WERI-Rb-1 (cell line): ENCODE measurements at regions not wholly inside any gene's neighbourhood (a gene's known extent, or its start where the extent isn't known, plus 50 kb on each side); places are given as distances from the start of the nearest gene placed in this dataset.
"Not testable (repeated sequence)": the region's sequence is repeated elsewhere in the genome, so short reads cannot be mapped to it uniquely, and the experiment has no call there.

Experiments
- DNase-seq: peaks from one replicate; pipeline ENCODE4 v3.0.0-alpha.2; 2020
- H3K27ac ChIP-seq: fragments of 250-450 bp; sonication (Bioruptor Pico); 2 replicates; pipeline ENCODE4 v1.5.1; 2020; ENCODE audit warnings: mild to moderate bottlenecking, moderate library complexity
- H3K27me3 ChIP-seq: fragments of 250-450 bp; sonication (Bioruptor Pico); 2 replicates; pipeline ENCODE4 v1.5.1; 2021; ENCODE audit warnings: mild to moderate bottlenecking, low read depth, moderate library complexity; ENCODE audit not compliant: insufficient read depth, severe bottlenecking
- H3K36me3 ChIP-seq: fragments of 250-450 bp; sonication (Bioruptor Pico); 2 replicates; pipeline ENCODE4 v1.5.1; 2020; ENCODE audit warnings: mild to moderate bottlenecking, moderate library complexity
- H3K4me3 ChIP-seq: 2 replicates; pipeline ENCODE4 v1.5.1; 2011; ENCODE audit warnings: low read depth, mild to moderate bottlenecking, control low read depth, low read length
- H3K9me3 ChIP-seq: fragments of 250-450 bp; sonication (Bioruptor Pico); 2 replicates; pipeline ENCODE4 v1.5.1; 2021; ENCODE audit warnings: mild to moderate bottlenecking, moderate library complexity; ENCODE audit not compliant: severe bottlenecking
- TF ChIP-seq, protein P1 (sequence below): IDR thresholded peaks from 2 replicates; pipeline ENCODE4 v1.5.1; 2011; ENCODE audit warnings: low read depth, mild to moderate bottlenecking, control low read depth, inconsistent platforms, low read length

DNA sequence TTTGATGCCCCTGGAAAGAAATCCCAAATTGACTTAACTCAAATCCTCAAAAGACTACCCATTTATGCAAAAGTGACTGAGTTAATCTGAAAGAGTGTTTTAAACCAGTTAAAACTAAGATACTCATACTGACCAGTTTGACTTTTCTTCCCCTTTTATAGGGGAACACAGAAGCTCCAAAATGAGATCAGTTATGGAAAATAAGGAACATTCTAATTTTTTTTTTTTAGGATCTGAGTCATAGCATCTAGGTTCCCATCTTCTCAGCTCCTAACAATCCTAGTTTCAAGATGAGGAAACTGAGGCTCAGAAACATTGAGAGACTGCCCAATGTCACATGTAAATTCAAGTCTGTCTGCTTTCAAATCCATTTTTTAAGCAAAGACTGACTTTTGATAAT lies 231.1 kb upstream of the RUNX1 start:
- Histone ChIP-seq H3K27me3 (peaks cover 82% of the 10 kb centered on the region), H3K36me3 (no peaks in the 10 kb centered on the region), H3K27ac (no peak overlapping the region), H3K9me3 (no peaks in the 10 kb centered on the region), H3K4me3 (no peak overlapping the region)
- no peak for DNase-seq
- TF ChIP-seq, protein P1, sequence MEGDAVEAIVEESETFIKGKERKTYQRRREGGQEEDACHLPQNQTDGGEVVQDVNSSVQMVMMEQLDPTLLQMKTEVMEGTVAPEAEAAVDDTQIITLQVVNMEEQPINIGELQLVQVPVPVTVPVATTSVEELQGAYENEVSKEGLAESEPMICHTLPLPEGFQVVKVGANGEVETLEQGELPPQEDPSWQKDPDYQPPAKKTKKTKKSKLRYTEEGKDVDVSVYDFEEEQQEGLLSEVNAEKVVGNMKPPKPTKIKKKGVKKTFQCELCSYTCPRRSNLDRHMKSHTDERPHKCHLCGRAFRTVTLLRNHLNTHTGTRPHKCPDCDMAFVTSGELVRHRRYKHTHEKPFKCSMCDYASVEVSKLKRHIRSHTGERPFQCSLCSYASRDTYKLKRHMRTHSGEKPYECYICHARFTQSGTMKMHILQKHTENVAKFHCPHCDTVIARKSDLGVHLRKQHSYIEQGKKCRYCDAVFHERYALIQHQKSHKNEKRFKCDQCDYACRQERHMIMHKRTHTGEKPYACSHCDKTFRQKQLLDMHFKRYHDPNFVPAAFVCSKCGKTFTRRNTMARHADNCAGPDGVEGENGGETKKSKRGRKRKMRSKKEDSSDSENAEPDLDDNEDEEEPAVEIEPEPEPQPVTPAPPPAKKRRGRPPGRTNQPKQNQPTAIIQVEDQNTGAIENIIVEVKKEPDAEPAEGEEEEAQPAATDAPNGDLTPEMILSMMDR = no peak

DNA sequence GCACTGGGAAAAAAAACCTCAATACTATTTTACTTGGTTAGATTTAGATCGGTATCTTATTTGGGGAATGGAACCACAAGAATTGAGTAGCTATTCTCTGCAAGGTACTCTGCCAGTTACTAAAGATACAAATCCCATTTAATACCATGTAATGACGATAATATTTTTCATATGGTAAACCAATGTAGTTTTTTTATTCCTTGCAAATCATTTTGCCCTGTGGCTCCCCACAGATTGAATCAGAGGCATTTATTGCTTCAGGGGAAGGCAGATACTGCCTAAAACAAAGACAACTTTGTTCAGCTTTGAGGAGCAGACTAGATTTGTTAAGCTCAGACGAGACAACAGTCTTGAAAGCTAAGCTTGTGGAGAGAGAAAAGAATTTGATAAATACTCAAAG lies 226.7 kb upstream of the RUNX1 start:
- Histone ChIP-seq H3K27me3 (peaks cover 65% of the 10 kb centered on the region), H3K9me3 (peaks cover 3% of the 10 kb centered on the region), H3K4me3 (no peak overlapping the region), H3K36me3 (no peaks in the 10 kb centered on the region), H3K27ac (no peak overlapping the region)
- DNase-seq = no peak
- TF ChIP-seq, protein P1 = no peak

DNA sequence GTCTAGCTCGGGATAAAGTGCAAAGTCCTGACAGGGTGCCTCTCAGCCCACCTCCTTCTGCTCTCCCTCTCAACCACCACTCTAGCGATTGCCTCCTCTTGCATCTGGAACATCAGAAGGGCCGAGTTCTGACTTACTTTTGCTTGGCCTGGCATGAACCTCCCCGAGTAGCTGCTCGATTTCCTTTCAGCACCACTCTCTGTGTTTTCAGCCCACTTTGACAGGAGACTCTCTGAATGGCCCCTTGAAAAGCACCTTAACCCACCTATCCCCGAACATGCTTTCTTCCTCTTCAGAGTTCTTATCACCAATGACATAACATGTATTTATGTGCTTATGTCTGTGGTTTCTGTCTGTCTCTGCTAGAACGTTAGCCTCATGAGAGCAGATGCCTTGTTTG lies 225.8 kb upstream of the RUNX1 start:
- H3K27ac ChIP-seq = no peak overlapping the region
- DNase-seq = no peak

DNA sequence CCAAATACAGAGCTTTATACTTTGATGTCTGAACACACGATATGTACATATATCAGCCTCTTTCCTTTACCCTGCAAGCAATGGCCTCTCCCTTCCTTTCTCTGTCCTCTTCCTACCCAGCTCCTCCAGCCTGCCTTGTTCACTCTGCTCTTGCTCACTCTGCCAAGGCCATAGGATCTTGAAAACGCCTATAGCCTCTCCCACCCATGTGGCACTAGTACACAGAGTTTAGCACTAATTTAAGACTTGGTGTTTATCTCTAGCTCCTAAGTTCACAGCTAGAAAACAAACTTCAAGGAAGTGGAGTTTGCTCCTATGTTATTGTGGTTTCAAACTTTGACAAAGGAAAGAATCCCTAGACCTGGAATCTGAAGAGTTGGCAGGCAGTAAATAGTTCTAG lies 225.0 kb upstream of the RUNX1 start:
- Histone ChIP-seq H3K27ac (no peak overlapping the region), H3K9me3 (peaks cover 6% of the 10 kb centered on the region), H3K36me3 (no peaks in the 10 kb centered on the region), H3K4me3 (no peak overlapping the region), H3K27me3 (peaks cover 50% of the 10 kb centered on the region)
- TF ChIP-seq, protein P1 = no peak
- DNase-seq = no peak

More for the DNA sequence above, 225.8 kb upstream of the RUNX1 start:
- Histone ChIP-seq H3K36me3 (no peaks in the 10 kb centered on the region), H3K27me3 (peaks cover 56% of the 10 kb centered on the region), H3K9me3 (peaks cover 6% of the 10 kb centered on the region), H3K4me3 (no peak overlapping the region)
- TF ChIP-seq, protein P1 = no peak

DNA sequence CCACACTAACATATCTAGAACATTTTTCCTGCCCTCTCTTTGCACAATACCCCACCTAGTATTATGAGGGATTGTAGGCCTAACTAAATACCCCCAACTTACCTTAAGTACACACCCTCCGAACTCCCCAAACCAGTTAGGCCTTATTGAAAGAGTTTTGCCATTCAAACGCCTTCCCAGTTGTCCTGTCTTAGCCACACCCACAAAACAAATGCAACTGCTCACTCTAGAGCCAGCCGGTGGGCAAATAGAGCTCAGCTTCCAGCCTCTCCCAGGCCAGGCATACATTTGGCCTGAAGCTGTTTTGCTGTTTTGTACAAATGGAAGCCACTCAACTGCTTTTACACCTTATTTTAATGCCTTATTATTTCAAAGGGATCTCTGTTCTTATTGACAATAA lies 224.2 kb upstream of the RUNX1 start:
- Histone ChIP-seq H3K36me3 (no peaks in the 10 kb centered on the region), H3K27me3 (peaks cover 47% of the 10 kb centered on the region), H3K4me3 (no peak overlapping the region), H3K9me3 (peaks cover 6% of the 10 kb centered on the region), H3K27ac (no peak overlapping the region)
- TF ChIP-seq, protein P1 = no peak
- no peak for DNase-seq

DNA sequence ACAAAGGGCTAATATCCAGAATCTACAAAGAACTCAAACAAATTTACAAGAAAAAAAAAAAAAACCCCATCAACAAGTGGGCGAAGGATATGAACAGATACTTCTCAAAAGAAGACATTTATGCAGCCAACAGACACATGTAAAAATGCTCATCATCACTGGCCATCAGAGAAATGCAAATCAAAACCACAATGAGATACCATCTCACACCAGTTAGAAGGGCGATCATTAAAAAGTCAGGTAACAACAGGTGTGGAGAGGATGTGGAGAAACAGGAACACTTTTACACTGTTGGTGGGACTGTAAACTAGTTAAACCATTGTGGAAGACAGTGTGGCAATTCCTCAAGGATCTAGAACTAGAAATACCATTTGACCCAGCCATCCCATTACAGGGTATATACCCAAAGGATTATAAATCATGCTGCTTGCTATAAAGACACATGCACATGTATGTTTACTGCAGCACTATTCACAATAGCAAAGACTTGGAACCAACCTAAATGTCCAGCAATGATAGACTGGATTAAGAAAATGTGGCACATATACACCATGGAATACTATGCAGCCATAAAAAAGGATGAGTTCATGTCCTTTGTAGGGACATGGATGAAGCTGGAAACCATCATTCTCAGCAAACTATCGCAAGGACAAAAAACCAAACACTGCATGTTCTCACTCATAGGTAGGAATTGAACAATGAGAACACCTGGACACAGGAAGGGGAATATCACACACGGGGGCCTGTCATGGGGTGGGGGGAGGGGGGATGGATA lies 222.4 kb upstream of the RUNX1 start:
- not testable (repeated sequence) for H3K4me3 ChIP-seq, H3K9me3 ChIP-seq, H3K36me3 ChIP-seq, H3K27ac ChIP-seq, DNase-seq
- peaks cover 47% of the 10 kb centered on the region for H3K27me3 ChIP-seq
